ENCODE measurements at regions not wholly inside any gene's neighbourhood (a gene's known extent, or its start where the extent isn't known, plus 50 kb on each side); places are given as distances from the start of the nearest gene placed in this dataset.

DNA sequence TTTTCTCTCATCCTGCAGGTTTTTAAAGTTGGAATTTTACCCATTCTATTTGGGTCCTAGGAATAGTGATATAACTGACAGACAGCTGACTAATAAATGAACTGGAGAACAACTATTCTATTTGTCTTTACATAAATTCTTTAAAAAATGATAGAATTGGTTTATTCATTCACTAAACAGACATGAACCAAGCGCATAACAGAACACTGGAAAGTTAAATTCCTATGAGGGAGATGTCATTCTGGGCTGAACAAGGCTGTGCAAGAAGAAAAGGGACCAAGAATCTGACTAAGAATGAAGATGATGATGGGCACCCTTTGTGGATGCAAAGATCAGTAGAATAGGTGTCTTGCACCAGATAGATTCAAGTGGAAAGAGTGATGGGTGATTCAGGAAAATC, 256.3 kb upstream of the SASH1 start:
- H3K36me3 ChIP-seq (ENCODE audit: control insufficient read depth in 2 of 2, insufficient read depth in 2 of 2, low read length in 2 of 2): no peaks in the 10 kb centered on the region
- no peak overlapping the region for H3K27ac ChIP-seq (ENCODE audit: low read length)
- H3K9ac ChIP-seq (ENCODE audit: low read length in 2 of 2): no peak overlapping the region
- no peaks in the 10 kb centered on the region for H3K27me3 ChIP-seq (ENCODE audit: control insufficient read depth in 1 of 2, insufficient read depth in 2 of 2, low read length in 2 of 2)
- no peak overlapping the region for H3K4me3 ChIP-seq (ENCODE audit: low read length in 2 of 2)
- H3K4me1 ChIP-seq (ENCODE audit: control insufficient read depth, insufficient read depth, low read length): no peaks in the 10 kb centered on the region
- peaks cover 0 to 4% of the 10 kb centered on the region in 2 donors for H3K9me3 ChIP-seq (ENCODE audit: control insufficient read depth in 2 of 2, low read length in 2 of 2)

DNA sequence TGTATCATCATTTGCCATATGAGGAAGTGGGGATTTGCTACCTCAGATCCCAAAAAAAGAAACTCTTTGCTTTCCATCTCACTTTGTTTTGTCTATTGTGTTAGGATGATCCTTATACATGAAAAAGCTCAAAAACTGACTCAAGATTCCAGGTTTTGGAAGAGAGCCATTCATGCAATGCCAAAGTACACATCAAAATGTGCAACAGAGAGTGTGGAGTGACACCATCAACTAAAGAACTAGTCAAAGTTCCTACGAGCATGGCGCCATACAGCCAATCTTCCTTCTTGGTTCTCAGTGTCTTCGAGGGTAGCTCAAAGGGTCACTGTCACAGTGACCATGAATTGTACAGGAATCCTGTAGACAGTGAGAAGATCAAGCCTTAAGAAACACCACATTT, 255.8 kb upstream of the SASH1 start:
- Histone ChIP-seq H3K9me3 (ENCODE audit: control insufficient read depth in 2 of 2, low read length in 2 of 2) (peaks cover 0 to 4% of the 10 kb centered on the region in 2 donors), H3K36me3 (ENCODE audit: control insufficient read depth in 2 of 2, insufficient read depth in 2 of 2, low read length in 2 of 2) (no peaks in the 10 kb centered on the region), H3K27me3 (ENCODE audit: control insufficient read depth in 1 of 2, insufficient read depth in 2 of 2, low read length in 2 of 2) (no peaks in the 10 kb centered on the region), H3K27ac (ENCODE audit: low read length) (no peak overlapping the region), H3K9ac (ENCODE audit: low read length in 2 of 2) (no peak overlapping the region), H3K4me1 (ENCODE audit: control insufficient read depth, insufficient read depth, low read length) (no peaks in the 10 kb centered on the region), H3K4me3 (ENCODE audit: low read length in 2 of 2) (no peak overlapping the region)

DNA sequence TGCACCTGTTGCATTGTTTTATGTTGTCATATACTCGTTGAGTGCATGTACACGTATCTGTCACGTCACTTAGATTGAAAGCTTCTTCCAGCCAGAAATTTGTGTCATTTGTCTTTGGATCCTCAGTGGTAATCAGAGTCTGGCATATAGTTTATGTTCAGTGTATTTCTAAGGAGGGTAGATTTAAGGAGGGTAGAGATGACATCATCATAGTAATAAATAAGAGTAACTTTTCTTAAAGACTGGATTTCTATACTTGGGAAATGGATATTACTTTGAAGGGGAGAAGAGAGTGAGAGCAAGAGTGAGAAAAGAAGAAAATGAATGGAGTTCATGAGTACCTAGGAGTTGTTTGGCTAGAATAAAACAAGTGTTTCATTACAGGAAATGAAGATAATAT, 255.0 kb upstream of the SASH1 start:
- no peak overlapping the region for H3K9ac ChIP-seq (ENCODE audit: low read length in 2 of 2)
- no peak overlapping the region for H3K27ac ChIP-seq (ENCODE audit: low read length)
- H3K4me1 ChIP-seq (ENCODE audit: control insufficient read depth, insufficient read depth, low read length): no peaks in the 10 kb centered on the region
- peaks cover 0 to 4% of the 10 kb centered on the region in 2 donors for H3K9me3 ChIP-seq (ENCODE audit: control insufficient read depth in 2 of 2, low read length in 2 of 2)
- no peak overlapping the region for H3K4me3 ChIP-seq (ENCODE audit: low read length in 2 of 2)
- H3K27me3 ChIP-seq (ENCODE audit: control insufficient read depth in 1 of 2, insufficient read depth in 2 of 2, low read length in 2 of 2): no peaks in the 10 kb centered on the region
- H3K36me3 ChIP-seq (ENCODE audit: control insufficient read depth in 2 of 2, insufficient read depth in 2 of 2, low read length in 2 of 2): no peaks in the 10 kb centered on the region

DNA sequence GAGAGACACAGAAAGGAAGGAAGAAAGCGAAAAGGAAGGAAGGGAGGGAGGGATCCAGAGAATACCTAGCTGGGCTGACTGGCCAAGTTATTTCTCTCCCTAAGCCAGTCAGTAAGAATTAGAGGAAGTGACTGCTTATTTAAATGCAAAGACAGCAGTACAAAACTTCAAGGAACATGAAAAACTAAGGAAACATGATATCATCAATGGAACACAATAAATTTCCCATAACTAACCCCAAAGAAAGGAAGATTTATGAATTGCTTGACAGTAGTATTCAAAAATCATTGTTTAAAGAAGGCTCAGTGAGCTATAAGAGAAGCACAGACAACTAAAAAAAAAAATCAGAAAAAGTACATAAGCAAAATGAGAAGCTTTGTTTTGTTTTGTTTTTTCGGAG, 252.3 kb upstream of the SASH1 start:
- Histone ChIP-seq H3K27ac (ENCODE audit: low read length) (no peak overlapping the region), H3K9ac (ENCODE audit: low read length in 2 of 2) (no peak overlapping the region), H3K4me1 (ENCODE audit: control insufficient read depth, insufficient read depth, low read length) (no peaks in the 10 kb centered on the region), H3K36me3 (ENCODE audit: control insufficient read depth in 2 of 2, insufficient read depth in 2 of 2, low read length in 2 of 2) (no peaks in the 10 kb centered on the region), H3K27me3 (ENCODE audit: control insufficient read depth in 1 of 2, insufficient read depth in 2 of 2, low read length in 2 of 2) (no peaks in the 10 kb centered on the region), H3K9me3 (ENCODE audit: control insufficient read depth in 2 of 2, low read length in 2 of 2) (peaks cover 0 to 4% of the 10 kb centered on the region in 2 donors), H3K4me3 (ENCODE audit: low read length in 2 of 2) (no peak overlapping the region)

DNA sequence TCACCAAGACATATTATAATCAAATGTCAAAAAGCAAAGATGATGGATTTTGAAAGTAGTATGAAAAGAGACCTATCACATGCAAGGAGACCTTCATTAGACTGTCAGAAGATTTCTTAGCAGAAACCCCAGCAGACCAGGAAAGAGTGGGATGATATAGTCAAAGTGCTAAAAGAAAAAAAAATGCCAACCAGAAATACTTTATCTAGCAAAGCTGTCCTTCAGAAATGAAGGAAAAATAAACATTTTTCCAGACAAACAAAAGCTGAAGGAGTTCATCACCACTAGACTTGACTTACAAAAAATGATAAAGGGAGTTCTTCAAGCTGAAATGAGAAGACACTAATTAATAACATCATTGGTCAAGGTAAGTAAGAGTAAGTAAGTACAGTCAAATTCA, 251.2 kb upstream of the SASH1 start:
- Histone ChIP-seq H3K27ac (ENCODE audit: low read length) (no peak overlapping the region), H3K4me3 (ENCODE audit: low read length in 2 of 2) (no peak overlapping the region), H3K9ac (ENCODE audit: low read length in 2 of 2) (no peak overlapping the region), H3K36me3 (ENCODE audit: control insufficient read depth in 2 of 2, insufficient read depth in 2 of 2, low read length in 2 of 2) (no peaks in the 10 kb centered on the region), H3K4me1 (ENCODE audit: control insufficient read depth, insufficient read depth, low read length) (no peaks in the 10 kb centered on the region), H3K27me3 (ENCODE audit: control insufficient read depth in 1 of 2, insufficient read depth in 2 of 2, low read length in 2 of 2) (no peaks in the 10 kb centered on the region), H3K9me3 (ENCODE audit: control insufficient read depth in 2 of 2, low read length in 2 of 2) (peaks cover 0 to 4% of the 10 kb centered on the region in 2 donors)

DNA sequence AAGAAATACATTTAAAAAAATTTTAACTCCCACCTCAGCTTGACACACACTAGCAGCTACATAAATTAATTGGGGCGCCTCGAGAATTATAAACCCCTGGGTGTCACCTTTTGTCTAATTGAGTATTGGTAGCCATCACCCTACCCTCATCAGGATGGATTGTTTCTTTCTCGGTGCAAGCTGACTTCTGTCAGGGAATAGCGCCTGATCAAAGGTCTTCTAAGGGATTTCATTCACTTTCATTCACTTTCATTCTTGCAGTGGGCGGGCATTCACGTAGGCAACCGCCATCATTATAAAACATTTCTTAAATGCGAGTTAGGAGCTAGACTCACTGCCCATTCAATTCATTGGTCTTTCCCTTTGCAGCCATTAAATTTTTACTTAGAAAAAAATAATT, 239.2 kb upstream of the SASH1 start:
- Histone ChIP-seq H3K27ac (ENCODE audit: low read length) (no peak overlapping the region), H3K27me3 (ENCODE audit: control insufficient read depth in 1 of 2, insufficient read depth in 2 of 2, low read length in 2 of 2) (no peaks in the 10 kb centered on the region), H3K9ac (ENCODE audit: low read length in 2 of 2) (no peak overlapping the region), H3K4me1 (ENCODE audit: control insufficient read depth, insufficient read depth, low read length) (no peaks in the 10 kb centered on the region), H3K4me3 (ENCODE audit: low read length in 2 of 2) (no peak overlapping the region), H3K9me3 (ENCODE audit: control insufficient read depth in 2 of 2, low read length in 2 of 2) (no peaks in the 10 kb centered on the region), H3K36me3 (ENCODE audit: control insufficient read depth in 2 of 2, insufficient read depth in 2 of 2, low read length in 2 of 2) (no peaks in the 10 kb centered on the region)

DNA sequence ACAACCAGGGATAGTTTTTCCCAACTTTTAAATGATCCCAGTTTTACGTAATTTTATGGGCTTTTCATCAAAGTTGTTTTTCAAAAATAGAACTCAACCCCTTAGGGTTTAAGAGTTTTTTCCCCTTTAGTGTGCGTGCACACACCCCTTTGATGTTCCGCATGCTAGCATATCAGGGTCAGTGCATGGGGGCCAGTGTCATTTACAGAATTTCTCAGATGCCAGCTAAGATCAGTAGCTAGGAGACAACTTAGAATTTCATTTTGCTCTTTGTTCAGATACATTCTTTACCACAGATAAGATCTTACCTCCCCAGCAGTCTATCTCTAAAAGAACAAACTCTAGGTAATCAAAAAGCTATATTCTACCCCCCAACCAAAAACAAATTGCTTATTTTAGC, 238.5 kb upstream of the SASH1 start:
- Histone ChIP-seq H3K27ac (ENCODE audit: low read length) (no peak overlapping the region), H3K36me3 (ENCODE audit: control insufficient read depth in 2 of 2, insufficient read depth in 2 of 2, low read length in 2 of 2) (no peaks in the 10 kb centered on the region), H3K9ac (ENCODE audit: low read length in 2 of 2) (no peak overlapping the region), H3K4me1 (ENCODE audit: control insufficient read depth, insufficient read depth, low read length) (no peaks in the 10 kb centered on the region), H3K4me3 (ENCODE audit: low read length in 2 of 2) (no peak overlapping the region), H3K27me3 (ENCODE audit: control insufficient read depth in 1 of 2, insufficient read depth in 2 of 2, low read length in 2 of 2) (no peaks in the 10 kb centered on the region), H3K9me3 (ENCODE audit: control insufficient read depth in 2 of 2, low read length in 2 of 2) (no peaks in the 10 kb centered on the region)

DNA sequence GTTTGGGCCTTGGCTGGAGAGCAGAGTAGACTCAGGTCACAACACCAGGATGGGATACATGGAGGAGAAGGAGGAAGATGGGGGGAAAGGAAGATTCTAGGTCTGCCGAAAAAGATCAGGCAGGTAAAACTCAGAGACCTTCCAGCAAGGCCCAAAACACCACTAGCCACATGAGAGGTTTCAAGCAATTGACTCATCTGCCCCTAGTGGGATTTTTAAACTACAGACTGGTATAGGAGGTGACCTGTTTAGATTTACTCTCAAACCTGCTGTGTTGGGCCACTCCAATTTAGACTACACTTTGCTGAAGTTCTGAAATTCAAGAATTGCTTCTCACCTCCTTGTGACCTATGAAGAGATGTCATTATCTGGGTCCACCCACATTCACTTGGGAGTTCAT, 236.9 kb upstream of the SASH1 start:
- Histone ChIP-seq H3K27ac (ENCODE audit: low read length) (no peak overlapping the region), H3K36me3 (ENCODE audit: control insufficient read depth in 2 of 2, insufficient read depth in 2 of 2, low read length in 2 of 2) (no peaks in the 10 kb centered on the region), H3K9ac (ENCODE audit: low read length in 2 of 2) (no peak overlapping the region), H3K4me3 (ENCODE audit: low read length in 2 of 2) (no peak overlapping the region), H3K4me1 (ENCODE audit: control insufficient read depth, insufficient read depth, low read length) (no peaks in the 10 kb centered on the region), H3K9me3 (ENCODE audit: control insufficient read depth in 2 of 2, low read length in 2 of 2) (peaks cover 0 to 2% of the 10 kb centered on the region in 2 donors), H3K27me3 (ENCODE audit: control insufficient read depth in 1 of 2, insufficient read depth in 2 of 2, low read length in 2 of 2) (no peaks in the 10 kb centered on the region)

DNA sequence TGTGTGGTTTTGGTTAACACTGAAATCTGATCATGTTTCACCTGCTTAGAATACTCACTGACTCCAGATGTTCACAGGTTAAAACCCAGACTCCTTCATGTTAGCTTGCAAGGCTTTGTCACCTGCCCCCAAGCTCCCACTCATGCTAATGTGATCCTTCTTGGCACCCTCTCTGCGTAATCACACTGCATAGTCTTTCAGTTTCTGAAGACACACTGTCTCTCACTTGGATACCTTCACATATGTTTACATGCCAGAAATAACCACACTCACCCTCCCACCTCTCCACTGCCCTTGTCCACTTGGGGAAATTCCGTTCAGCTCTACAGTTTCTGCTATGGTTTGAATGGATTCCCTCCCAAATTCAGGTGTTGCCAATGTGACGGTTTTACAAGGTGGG, 234.7 kb upstream of the SASH1 start:
- Histone ChIP-seq H3K27ac (ENCODE audit: low read length) (no peak overlapping the region), H3K9ac (ENCODE audit: low read length in 2 of 2) (no peak overlapping the region), H3K4me3 (ENCODE audit: low read length in 2 of 2) (no peak overlapping the region), H3K36me3 (ENCODE audit: control insufficient read depth in 2 of 2, insufficient read depth in 2 of 2, low read length in 2 of 2) (no peaks in the 10 kb centered on the region), H3K4me1 (ENCODE audit: control insufficient read depth, insufficient read depth, low read length) (no peaks in the 10 kb centered on the region), H3K9me3 (ENCODE audit: control insufficient read depth in 2 of 2, low read length in 2 of 2) (peaks cover 0 to 2% of the 10 kb centered on the region in 2 donors), H3K27me3 (ENCODE audit: control insufficient read depth in 1 of 2, insufficient read depth in 2 of 2, low read length in 2 of 2) (no peaks in the 10 kb centered on the region)

DNA sequence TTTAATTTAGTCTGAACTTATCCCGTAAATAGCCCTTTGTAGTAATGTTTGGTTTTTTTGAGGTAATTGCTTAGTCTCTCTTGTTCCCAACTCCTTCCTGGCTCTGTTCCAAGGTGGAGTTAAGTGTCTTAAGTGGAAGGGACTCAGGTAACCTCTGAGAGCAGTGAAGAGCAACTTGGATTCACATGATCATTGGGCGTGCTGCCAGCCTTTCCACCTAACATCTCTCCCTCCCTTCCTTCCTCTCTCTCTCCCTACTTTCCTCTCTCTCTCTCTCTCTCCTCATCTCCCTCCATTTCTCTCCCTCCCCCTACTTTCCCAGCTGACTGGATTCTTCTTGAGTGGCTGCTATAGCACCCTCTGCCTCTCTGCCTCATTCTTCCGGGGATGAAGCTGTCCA, 232.9 kb upstream of the SASH1 start:
- no peaks in the 10 kb centered on the region for H3K36me3 ChIP-seq (ENCODE audit: control insufficient read depth in 2 of 2, insufficient read depth in 2 of 2, low read length in 2 of 2)
- no peak overlapping the region for H3K4me3 ChIP-seq (ENCODE audit: low read length in 2 of 2)
- H3K27ac ChIP-seq (ENCODE audit: low read length): no peak overlapping the region
- peaks cover 0 to 2% of the 10 kb centered on the region in 2 donors for H3K9me3 ChIP-seq (ENCODE audit: control insufficient read depth in 2 of 2, low read length in 2 of 2)
- H3K27me3 ChIP-seq (ENCODE audit: control insufficient read depth in 1 of 2, insufficient read depth in 2 of 2, low read length in 2 of 2): no peaks in the 10 kb centered on the region
- H3K9ac ChIP-seq (ENCODE audit: low read length in 2 of 2): no peak overlapping the region
- no peaks in the 10 kb centered on the region for H3K4me1 ChIP-seq (ENCODE audit: control insufficient read depth, insufficient read depth, low read length)

DNA sequence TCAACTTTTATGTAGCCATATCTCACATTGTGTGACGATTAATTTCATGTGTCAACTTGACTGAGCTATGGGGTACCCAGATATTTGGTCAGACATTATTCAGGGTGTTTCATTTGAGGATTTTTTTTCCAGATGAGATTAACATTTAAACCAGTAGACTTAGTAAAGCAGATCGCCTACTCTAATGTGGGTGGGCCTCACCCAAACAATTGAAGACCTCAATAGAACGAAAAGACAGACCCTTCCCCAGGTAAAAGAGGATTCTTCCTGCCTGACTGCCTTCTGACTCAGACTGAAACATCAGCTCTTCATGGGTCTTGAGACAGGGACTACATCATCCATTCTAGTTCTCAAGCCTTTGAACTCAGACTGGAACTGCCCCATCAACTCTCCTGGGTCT, 231.7 kb upstream of the SASH1 start:
- no peak overlapping the region for H3K9ac ChIP-seq (ENCODE audit: low read length in 2 of 2)
- no peaks in the 10 kb centered on the region for H3K27me3 ChIP-seq (ENCODE audit: control insufficient read depth in 1 of 2, insufficient read depth in 2 of 2, low read length in 2 of 2)
- H3K4me1 ChIP-seq (ENCODE audit: control insufficient read depth, insufficient read depth, low read length): no peaks in the 10 kb centered on the region
- no peak overlapping the region for H3K4me3 ChIP-seq (ENCODE audit: low read length in 2 of 2)
- no peaks in the 10 kb centered on the region for H3K36me3 ChIP-seq (ENCODE audit: control insufficient read depth in 2 of 2, insufficient read depth in 2 of 2, low read length in 2 of 2)
- peaks cover 0 to 2% of the 10 kb centered on the region in 2 donors for H3K9me3 ChIP-seq (ENCODE audit: control insufficient read depth in 2 of 2, low read length in 2 of 2)
- no peak overlapping the region for H3K27ac ChIP-seq (ENCODE audit: low read length)

Measured in stomach smooth muscle (tissue), 2 donors.